WTC11 (cell line): ENCODE measurements at regions not wholly inside any gene's neighbourhood (a gene's known extent, or its start where the extent isn't known, plus 50 kb on each side); places are given as distances from the start of the nearest gene placed in this dataset.

Experiments
- ATAC-seq: fragments of 200-7000 bp; cut with Tn5 transposase; 2 replicates; pipeline ENCODE4 v1.10.0; 2021; ENCODE audit warnings: mild to moderate bottlenecking, moderate library complexity
- CTCF ChIA-PET: fragments of 300-600 bp; sonication (Branson Sonifier 250); formaldehyde crosslinking; loops from one replicate; lab custom pipeline; 2021; ENCODE audit warnings: antibody characterized with exemption; lab: Charles Lee
- POLR2A ChIA-PET: fragments of 350-600 bp; sonication (Branson Sonifier 250); formaldehyde crosslinking; loops from one replicate; lab custom pipeline; 2021; ENCODE audit warnings: antibody characterized with exemption; lab: Charles Lee
- DNase-seq: peaks from one replicate; pipeline ENCODE4 v3.0.0; 2021; ENCODE audit warnings: low spot score
- H3K27ac Mint-ChIP-seq: 2 replicates; pipeline ENCODE4 v1.8.0; 2021; ENCODE audit warnings: mixed read lengths
- H3K27me3 Mint-ChIP-seq: 2 replicates; pipeline ENCODE4 v1.8.0; 2021; ENCODE audit warnings: low read depth, mild to moderate bottlenecking, moderate library complexity, mixed read lengths
- H3K36me3 Mint-ChIP-seq: 2 replicates; pipeline ENCODE4 v1.8.0; 2021; ENCODE audit warnings: mixed read lengths
- H3K4me1 Mint-ChIP-seq: 2 replicates; pipeline ENCODE4 v1.8.0; 2022; ENCODE audit warnings: mixed read lengths
- H3K4me3 Mint-ChIP-seq: 2 replicates; pipeline ENCODE4 v1.8.0; 2021; ENCODE audit warnings: mild to moderate bottlenecking, moderate library complexity, mixed read lengths
- H3K9me3 Mint-ChIP-seq: 2 replicates; pipeline ENCODE4 v1.8.0; 2021; ENCODE audit warnings: mixed read lengths
- ESRRA ChIP-seq: sonication (generic); formaldehyde crosslinking; IDR thresholded peaks from 2 replicates; pipeline ENCODE4 v1.8.1; 2022; ENCODE audit warnings: mild to moderate bottlenecking, missing genetic modification reagents, borderline replicate concordance
- FOXP1 ChIP-seq: sonication (generic); formaldehyde crosslinking; IDR thresholded peaks from 2 replicates; pipeline ENCODE4 v1.8.0; 2022; ENCODE audit warnings: missing genetic modification reagents, mild to moderate bottlenecking, moderate library complexity, borderline replicate concordance
- IRF2 ChIP-seq: sonication (generic); formaldehyde crosslinking; IDR thresholded peaks from 2 replicates; pipeline ENCODE4 v1.8.0; 2022; ENCODE audit warnings: low read depth, missing genetic modification reagents, borderline replicate concordance
- NFATC4 ChIP-seq: fragments of 250-450 bp; sonication (Bioruptor Pico); IDR thresholded peaks from 2 replicates; pipeline ENCODE4 v1.9.0; 2021; ENCODE audit warnings: mild to moderate bottlenecking
- NFYB ChIP-seq: sonication (generic); formaldehyde crosslinking; conservative IDR thresholded peaks from 2 replicates; pipeline ENCODE4 v1.8.0; 2022; ENCODE audit warnings: low read depth, missing genetic modification reagents
- SP1 ChIP-seq: sonication (generic); formaldehyde crosslinking; conservative IDR thresholded peaks from 2 replicates; pipeline ENCODE4 v1.8.1; 2022; ENCODE audit warnings: missing genetic modification reagents
- TP53 ChIP-seq: sonication (generic); formaldehyde crosslinking; IDR thresholded peaks from 2 replicates; pipeline ENCODE4 v1.8.1; 2023; ENCODE audit warnings: mild to moderate bottlenecking, missing genetic modification reagents
- ZNF219 ChIP-seq: sonication (generic); formaldehyde crosslinking; IDR thresholded peaks from 2 replicates; pipeline ENCODE4 v1.8.0; 2023; ENCODE audit warnings: missing genetic modification reagents, mild to moderate bottlenecking, borderline replicate concordance
- ZNF317 ChIP-seq: sonication (generic); formaldehyde crosslinking; IDR thresholded peaks from 2 replicates; pipeline ENCODE4 v1.8.1; 2023; ENCODE audit warnings: low read depth, mild to moderate bottlenecking, moderate library complexity, missing genetic modification reagents, borderline replicate concordance
- ZNF396 ChIP-seq: fragments of 250-450 bp; sonication (Bioruptor Pico); IDR thresholded peaks from 2 replicates; pipeline ENCODE4 v1.8.0; 2021; ENCODE audit warnings: mild to moderate bottlenecking, moderate library complexity, borderline replicate concordance
- ZNF423 ChIP-seq: fragments of 250-450 bp; sonication (Bioruptor Pico); IDR thresholded peaks from 2 replicates; pipeline ENCODE4 v2.1.2; 2022; ENCODE audit warnings: mild to moderate bottlenecking, moderate library complexity
- TF ChIP-seq, protein P1 (sequence below): sonication (generic); formaldehyde crosslinking; IDR thresholded peaks from 2 replicates; pipeline ENCODE4 v1.8.1; 2023; ENCODE audit warnings: mild to moderate bottlenecking, missing genetic modification reagents, moderate library complexity
- TF ChIP-seq, protein P2 (sequence below): sonication (generic); formaldehyde crosslinking; conservative IDR thresholded peaks from 2 replicates; pipeline ENCODE4 v1.8.1; 2023; ENCODE audit warnings: mild to moderate bottlenecking, low read depth, missing genetic modification reagents, moderate library complexity
- TF ChIP-seq, protein P3 (sequence below): sonication (generic); formaldehyde crosslinking; IDR thresholded peaks from 2 replicates; pipeline ENCODE4 v1.8.1; 2023; ENCODE audit warnings: mild to moderate bottlenecking, missing genetic modification reagents, borderline replicate concordance
- TF ChIP-seq, protein P4 (sequence below): sonication (generic); formaldehyde crosslinking; IDR thresholded peaks from 2 replicates; pipeline ENCODE4 v1.8.1; 2023; ENCODE audit warnings: mild to moderate bottlenecking, moderate library complexity, missing genetic modification reagents
- TF ChIP-seq, protein P5 (sequence below): sonication (generic); formaldehyde crosslinking; IDR thresholded peaks from 2 replicates; pipeline ENCODE4 v1.8.0; 2022; ENCODE audit warnings: mild to moderate bottlenecking, missing genetic modification reagents
- TF ChIP-seq, protein P6 (sequence below): fragments of 200-600 bp; IDR thresholded peaks from 2 replicates; pipeline ENCODE4 v1.8.0; 2022; ENCODE audit warnings: antibody characterized with exemption
- TF ChIP-seq, protein P7 (sequence below): fragments of 250-450 bp; sonication (Bioruptor Pico); IDR thresholded peaks from 2 replicates; pipeline ENCODE4 v2.1.2; 2022; ENCODE audit warnings: mild to moderate bottlenecking, moderate library complexity

DNA sequence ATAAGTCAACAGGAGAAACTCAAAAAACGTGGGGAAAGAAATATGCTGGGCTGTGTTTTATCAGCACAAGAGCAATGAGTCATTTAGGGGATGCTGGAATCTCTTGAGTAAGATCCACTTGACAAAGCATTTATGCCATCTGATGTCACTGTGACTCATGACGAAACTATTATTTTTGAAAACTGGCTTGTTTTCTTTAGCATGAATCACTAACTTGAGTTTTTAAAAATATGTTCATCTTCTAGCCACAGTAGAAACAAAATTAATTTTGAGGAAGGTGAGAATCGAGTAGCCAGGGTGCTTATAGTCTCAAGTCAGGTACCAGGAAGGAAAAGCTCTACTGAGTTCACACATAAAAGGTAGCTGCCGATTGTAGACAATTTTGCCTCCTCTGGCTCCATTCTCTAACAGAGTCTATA lies 456.2 kb upstream of the MGAT4C start (continued):
- TF ChIP-seq, protein P1, sequence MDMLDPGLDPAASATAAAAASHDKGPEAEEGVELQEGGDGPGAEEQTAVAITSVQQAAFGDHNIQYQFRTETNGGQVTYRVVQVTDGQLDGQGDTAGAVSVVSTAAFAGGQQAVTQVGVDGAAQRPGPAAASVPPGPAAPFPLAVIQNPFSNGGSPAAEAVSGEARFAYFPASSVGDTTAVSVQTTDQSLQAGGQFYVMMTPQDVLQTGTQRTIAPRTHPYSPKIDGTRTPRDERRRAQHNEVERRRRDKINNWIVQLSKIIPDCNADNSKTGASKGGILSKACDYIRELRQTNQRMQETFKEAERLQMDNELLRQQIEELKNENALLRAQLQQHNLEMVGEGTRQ (CRISPR knock-in tag): no peak
- no peak for TF ChIP-seq ZNF396
- TF ChIP-seq IRF2 (CRISPR knock-in tag): no peak
- TF ChIP-seq, protein P2, sequence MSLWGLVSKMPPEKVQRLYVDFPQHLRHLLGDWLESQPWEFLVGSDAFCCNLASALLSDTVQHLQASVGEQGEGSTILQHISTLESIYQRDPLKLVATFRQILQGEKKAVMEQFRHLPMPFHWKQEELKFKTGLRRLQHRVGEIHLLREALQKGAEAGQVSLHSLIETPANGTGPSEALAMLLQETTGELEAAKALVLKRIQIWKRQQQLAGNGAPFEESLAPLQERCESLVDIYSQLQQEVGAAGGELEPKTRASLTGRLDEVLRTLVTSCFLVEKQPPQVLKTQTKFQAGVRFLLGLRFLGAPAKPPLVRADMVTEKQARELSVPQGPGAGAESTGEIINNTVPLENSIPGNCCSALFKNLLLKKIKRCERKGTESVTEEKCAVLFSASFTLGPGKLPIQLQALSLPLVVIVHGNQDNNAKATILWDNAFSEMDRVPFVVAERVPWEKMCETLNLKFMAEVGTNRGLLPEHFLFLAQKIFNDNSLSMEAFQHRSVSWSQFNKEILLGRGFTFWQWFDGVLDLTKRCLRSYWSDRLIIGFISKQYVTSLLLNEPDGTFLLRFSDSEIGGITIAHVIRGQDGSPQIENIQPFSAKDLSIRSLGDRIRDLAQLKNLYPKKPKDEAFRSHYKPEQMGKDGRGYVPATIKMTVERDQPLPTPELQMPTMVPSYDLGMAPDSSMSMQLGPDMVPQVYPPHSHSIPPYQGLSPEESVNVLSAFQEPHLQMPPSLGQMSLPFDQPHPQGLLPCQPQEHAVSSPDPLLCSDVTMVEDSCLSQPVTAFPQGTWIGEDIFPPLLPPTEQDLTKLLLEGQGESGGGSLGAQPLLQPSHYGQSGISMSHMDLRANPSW: no peak
- no peak for TF ChIP-seq FOXP1 (CRISPR knock-in tag)
- TF ChIP-seq, protein P3, sequence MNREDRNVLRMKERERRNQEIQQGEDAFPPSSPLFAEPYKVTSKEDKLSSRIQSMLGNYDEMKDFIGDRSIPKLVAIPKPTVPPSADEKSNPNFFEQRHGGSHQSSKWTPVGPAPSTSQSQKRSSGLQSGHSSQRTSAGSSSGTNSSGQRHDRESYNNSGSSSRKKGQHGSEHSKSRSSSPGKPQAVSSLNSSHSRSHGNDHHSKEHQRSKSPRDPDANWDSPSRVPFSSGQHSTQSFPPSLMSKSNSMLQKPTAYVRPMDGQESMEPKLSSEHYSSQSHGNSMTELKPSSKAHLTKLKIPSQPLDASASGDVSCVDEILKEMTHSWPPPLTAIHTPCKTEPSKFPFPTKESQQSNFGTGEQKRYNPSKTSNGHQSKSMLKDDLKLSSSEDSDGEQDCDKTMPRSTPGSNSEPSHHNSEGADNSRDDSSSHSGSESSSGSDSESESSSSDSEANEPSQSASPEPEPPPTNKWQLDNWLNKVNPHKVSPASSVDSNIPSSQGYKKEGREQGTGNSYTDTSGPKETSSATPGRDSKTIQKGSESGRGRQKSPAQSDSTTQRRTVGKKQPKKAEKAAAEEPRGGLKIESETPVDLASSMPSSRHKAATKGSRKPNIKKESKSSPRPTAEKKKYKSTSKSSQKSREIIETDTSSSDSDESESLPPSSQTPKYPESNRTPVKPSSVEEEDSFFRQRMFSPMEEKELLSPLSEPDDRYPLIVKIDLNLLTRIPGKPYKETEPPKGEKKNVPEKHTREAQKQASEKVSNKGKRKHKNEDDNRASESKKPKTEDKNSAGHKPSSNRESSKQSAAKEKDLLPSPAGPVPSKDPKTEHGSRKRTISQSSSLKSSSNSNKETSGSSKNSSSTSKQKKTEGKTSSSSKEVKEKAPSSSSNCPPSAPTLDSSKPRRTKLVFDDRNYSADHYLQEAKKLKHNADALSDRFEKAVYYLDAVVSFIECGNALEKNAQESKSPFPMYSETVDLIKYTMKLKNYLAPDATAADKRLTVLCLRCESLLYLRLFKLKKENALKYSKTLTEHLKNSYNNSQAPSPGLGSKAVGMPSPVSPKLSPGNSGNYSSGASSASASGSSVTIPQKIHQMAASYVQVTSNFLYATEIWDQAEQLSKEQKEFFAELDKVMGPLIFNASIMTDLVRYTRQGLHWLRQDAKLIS: no peak
- TF ChIP-seq, protein P4, sequence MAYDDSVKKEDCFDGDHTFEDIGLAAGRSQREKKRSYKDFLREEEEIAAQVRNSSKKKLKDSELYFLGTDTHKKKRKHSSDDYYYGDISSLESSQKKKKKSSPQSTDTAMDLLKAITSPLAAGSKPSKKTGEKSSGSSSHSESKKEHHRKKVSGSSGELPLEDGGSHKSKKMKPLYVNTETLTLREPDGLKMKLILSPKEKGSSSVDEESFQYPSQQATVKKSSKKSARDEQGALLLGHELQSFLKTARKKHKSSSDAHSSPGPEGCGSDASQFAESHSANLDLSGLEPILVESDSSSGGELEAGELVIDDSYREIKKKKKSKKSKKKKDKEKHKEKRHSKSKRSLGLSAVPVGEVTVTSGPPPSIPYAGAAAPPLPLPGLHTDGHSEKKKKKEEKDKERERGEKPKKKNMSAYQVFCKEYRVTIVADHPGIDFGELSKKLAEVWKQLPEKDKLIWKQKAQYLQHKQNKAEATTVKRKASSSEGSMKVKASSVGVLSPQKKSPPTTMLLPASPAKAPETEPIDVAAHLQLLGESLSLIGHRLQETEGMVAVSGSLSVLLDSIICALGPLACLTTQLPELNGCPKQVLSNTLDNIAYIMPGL (CRISPR knock-in tag): no peak
- TF ChIP-seq, protein P5, sequence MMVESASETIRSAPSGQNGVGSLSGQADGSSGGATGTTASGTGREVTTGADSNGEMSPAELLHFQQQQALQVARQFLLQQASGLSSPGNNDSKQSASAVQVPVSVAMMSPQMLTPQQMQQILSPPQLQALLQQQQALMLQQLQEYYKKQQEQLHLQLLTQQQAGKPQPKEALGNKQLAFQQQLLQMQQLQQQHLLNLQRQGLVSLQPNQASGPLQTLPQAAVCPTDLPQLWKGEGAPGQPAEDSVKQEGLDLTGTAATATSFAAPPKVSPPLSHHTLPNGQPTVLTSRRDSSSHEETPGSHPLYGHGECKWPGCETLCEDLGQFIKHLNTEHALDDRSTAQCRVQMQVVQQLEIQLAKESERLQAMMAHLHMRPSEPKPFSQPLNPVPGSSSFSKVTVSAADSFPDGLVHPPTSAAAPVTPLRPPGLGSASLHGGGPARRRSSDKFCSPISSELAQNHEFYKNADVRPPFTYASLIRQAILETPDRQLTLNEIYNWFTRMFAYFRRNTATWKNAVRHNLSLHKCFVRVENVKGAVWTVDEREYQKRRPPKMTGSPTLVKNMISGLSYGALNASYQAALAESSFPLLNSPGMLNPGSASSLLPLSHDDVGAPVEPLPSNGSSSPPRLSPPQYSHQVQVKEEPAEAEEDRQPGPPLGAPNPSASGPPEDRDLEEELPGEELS (CRISPR knock-in tag): no peak
- TF ChIP-seq ZNF219: no peak
- TF ChIP-seq NFATC4: no peak
- TF ChIP-seq NFYB (CRISPR knock-in tag): no peak
- TF ChIP-seq ZNF423 (CRISPR knock-in tag): no peak
- no peak for TF ChIP-seq TP53 (CRISPR knock-in tag)
- no peak for TF ChIP-seq SP1 (CRISPR knock-in tag)
- TF ChIP-seq ZNF317 (CRISPR knock-in tag): no peak
- TF ChIP-seq ESRRA (CRISPR knock-in tag): no peak

DNA sequence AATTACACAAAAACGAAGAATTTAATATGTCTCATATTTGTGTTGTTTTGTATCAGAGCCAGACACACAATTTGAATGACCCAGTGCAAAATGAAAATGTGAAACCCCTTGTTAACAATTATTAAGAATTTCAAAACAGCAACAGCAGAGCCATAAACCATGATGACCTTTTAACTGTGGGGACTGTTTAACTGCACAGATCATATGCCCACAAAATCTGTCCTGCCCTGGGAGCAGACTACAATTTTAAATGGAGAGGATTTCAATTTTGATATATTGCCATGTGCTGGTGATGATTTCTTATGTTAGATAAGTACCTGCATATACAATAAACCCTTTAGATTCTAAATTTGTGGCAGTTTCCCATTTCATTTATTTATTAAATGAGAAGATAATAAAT lies 455.5 kb upstream of the MGAT4C start:
- DNase-seq: no peak
- ChIA-PET POLR2A (no interaction called here), CTCF (no interaction called here)
- H3K36me3 Mint-ChIP-seq: peaks cover 26% of the 10 kb centered on the region
- no peak for ATAC-seq
- peaks cover 34% of the 10 kb centered on the region for H3K9me3 Mint-ChIP-seq
- no peaks in the 10 kb centered on the region for H3K27me3 Mint-ChIP-seq
- no peaks in the 10 kb centered on the region for H3K4me1 Mint-ChIP-seq
- H3K4me3 Mint-ChIP-seq: no peak overlapping the region
- H3K27ac Mint-ChIP-seq: no peak overlapping the region
- TF ChIP-seq, protein P5 (CRISPR knock-in tag): no peak
- TF ChIP-seq, protein P6, sequence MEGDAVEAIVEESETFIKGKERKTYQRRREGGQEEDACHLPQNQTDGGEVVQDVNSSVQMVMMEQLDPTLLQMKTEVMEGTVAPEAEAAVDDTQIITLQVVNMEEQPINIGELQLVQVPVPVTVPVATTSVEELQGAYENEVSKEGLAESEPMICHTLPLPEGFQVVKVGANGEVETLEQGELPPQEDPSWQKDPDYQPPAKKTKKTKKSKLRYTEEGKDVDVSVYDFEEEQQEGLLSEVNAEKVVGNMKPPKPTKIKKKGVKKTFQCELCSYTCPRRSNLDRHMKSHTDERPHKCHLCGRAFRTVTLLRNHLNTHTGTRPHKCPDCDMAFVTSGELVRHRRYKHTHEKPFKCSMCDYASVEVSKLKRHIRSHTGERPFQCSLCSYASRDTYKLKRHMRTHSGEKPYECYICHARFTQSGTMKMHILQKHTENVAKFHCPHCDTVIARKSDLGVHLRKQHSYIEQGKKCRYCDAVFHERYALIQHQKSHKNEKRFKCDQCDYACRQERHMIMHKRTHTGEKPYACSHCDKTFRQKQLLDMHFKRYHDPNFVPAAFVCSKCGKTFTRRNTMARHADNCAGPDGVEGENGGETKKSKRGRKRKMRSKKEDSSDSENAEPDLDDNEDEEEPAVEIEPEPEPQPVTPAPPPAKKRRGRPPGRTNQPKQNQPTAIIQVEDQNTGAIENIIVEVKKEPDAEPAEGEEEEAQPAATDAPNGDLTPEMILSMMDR: no peak
- TF ChIP-seq, protein P7, sequence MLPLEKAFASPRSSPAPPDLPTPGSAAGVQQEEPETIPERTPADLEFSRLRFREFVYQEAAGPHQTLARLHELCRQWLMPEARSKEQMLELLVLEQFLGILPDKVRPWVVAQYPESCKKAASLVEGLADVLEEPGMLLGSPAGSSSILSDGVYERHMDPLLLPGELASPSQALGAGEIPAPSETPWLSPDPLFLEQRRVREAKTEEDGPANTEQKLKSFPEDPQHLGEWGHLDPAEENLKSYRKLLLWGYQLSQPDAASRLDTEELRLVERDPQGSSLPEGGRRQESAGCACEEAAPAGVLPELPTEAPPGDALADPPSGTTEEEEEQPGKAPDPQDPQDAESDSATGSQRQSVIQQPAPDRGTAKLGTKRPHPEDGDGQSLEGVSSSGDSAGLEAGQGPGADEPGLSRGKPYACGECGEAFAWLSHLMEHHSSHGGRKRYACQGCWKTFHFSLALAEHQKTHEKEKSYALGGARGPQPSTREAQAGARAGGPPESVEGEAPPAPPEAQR (CRISPR knock-in tag): no peak
